Heart left ventricle (tissue), 16 donors: ENCODE measurements at regions not wholly inside any gene's neighbourhood (a gene's known extent, or its start where the extent isn't known, plus 50 kb on each side); places are given as distances from the start of the nearest gene placed in this dataset.

ENCODE experiments used
- ATAC-seq, 4 donors: fragments of 200-7000 bp; cut with Tn5 transposase; one replicate each; pipeline ENCODE4 v1.9.1; 2020 to 2022; ENCODE audit warnings: moderate library complexity in 4 of 4, mild to moderate bottlenecking in 3 of 4, moderate number of reproducible peaks in 1 of 4
- DNase-seq, 5 donors: peaks; one replicate each; pipeline ENCODE4 v3.0.0-alpha.2; 2020
- H3K27ac ChIP-seq, 12 donors: fragments of 200-600 bp; sonication (generic) in 4 of 12; one replicate each; pipeline versions ENCODE4 v1.5.0 to v1.8.0; 2016 to 2022; ENCODE audit warnings: mild to moderate bottlenecking in 2 of 12
- H3K27me3 ChIP-seq, 9 donors: fragments of 200-600 bp; sonication (generic) in 2 of 9; one replicate each; pipeline versions ENCODE4 v1.5.1 to v1.8.0; 2016 to 2022; ENCODE audit warnings: mild to moderate bottlenecking in 3 of 9
- H3K36me3 ChIP-seq, 9 donors: fragments of 200-600 bp; sonication (generic) in 2 of 9; one replicate each; pipeline versions ENCODE4 v1.5.0 to v1.8.0; 2018 to 2022; ENCODE audit warnings: mild to moderate bottlenecking in 2 of 9
- H3K4me1 ChIP-seq, 12 donors: fragments of 200-600 bp; sonication (generic) in 4 of 12; one replicate each; pipeline versions ENCODE4 v1.5.0 to v1.8.0; 2016 to 2022; ENCODE audit warnings: mild to moderate bottlenecking in 3 of 12
- H3K4me3 ChIP-seq, 12 donors: fragments of 200-600 bp; sonication (generic) in 4 of 12; one replicate each; pipeline versions ENCODE4 v1.5.0 to v1.8.0; 2017 to 2022; ENCODE audit warnings: mild to moderate bottlenecking in 9 of 12, moderate library complexity in 4 of 12
- H3K9me3 ChIP-seq, 12 donors: fragments of 200-600 bp; sonication (generic) in 4 of 12; one replicate each; pipeline versions ENCODE4 v1.5.0 to v1.8.0; 2016 to 2022; ENCODE audit warnings: mild to moderate bottlenecking in 1 of 12
- CTCF ChIP-seq, 12 donors: fragments of 200-600 bp; sonication (generic) in 4 of 12; IDR thresholded peaks; one replicate each; pipeline versions ENCODE4 v1.5.0 to v1.8.0; 2018 to 2022; ENCODE audit warnings: antibody characterized with exemption in 12 of 12, mild to moderate bottlenecking in 5 of 12
- POLR2A ChIP-seq, 2 donors: fragments of 450-650 bp; IDR thresholded peaks; one replicate each; pipeline ENCODE4 v1.6.1; 2017; ENCODE audit warnings: antibody characterized with exemption in 2 of 2, mild to moderate bottlenecking in 2 of 2, moderate library complexity in 2 of 2
- WGBS, 4 donors: extraction: QIAGEN DNeasy Blood & Tissue Kit in 2 of 4; methylation state at CpG; one replicate each; pipeline versions ENCODE4 v1.1.5 to v1.1.7; 2013 to 2018; 5-methylcytosine and 5-hydroxymethylcytosine counted together
- intact Hi-C, 10 donors: fragments of 100-400 bp; cut with DNase I; formaldehyde crosslinking; loops; one replicate each; pipeline versions ENCODE4 v1.11.1 to v1.14.2; 2022
- donor health status: ischemic (EF 13 %, LVEDD 7.1; RV severe dilation, severe dysfunction).
- donor health status: healthy with polysubstance abuse.
- donor health status: DM: no; HTN: yes; CAD: no.
- donor health status: DM: no; HTN: no; CAD: no.
- donor health status: ischemic (EF 25% LVEDD 6.9; RV normal size, moderate dysfunction).
- donor health status: ischemic (EF 25% LVEDD 5.7; RV mildly dilated, moderate dysfunction).
- donor health status: healthy.
- donor health status: DM: yes; HTN: yes; CAD: no.
- donor health status: ischemic (EF 35%, LVEDD 5.7; RV mildly dilated, moderate dysfunction).
- donor health status: nonischemic (EF 11% LVEDD 7.7; RV severe dilation, severe dysfunction).
- donor health status: DM: yes; HTN: yes; CAD: no.
- donor health status: PGD.
- donor health status: ischemic (EF 29% LVEDD 5.4; RV normal size, mild dysfunction).
- donor health status: nonischemic (EF 23%, LVEDD 6.1; RV moderate dilation, normal function).

- H3K27me3 ChIP-seq = peaks cover 0 to 12% (median 0%) of the 10 kb centered on the region in 9 donors
- ATAC-seq (no peak), DNase-seq (peak in 1 of 5 donors; percentile 9)
- 80 to 89% (median 84%) methylated on average over 10 of the region's 10 CpGs for WGBS, 4 donors
- no peak overlapping the region for H3K4me3 ChIP-seq
- H3K4me1 ChIP-seq = no peaks in the 10 kb centered on the region
- TF ChIP-seq CTCF (IDR thresholded peaks at IDR 0.05) = no peak
- no peak for TF ChIP-seq POLR2A (IDR thresholded peaks at IDR 0.05)
- intact Hi-C loops = no loop called here
- no peaks in the 10 kb centered on the region for H3K36me3 ChIP-seq
- no peak overlapping the region for H3K27ac ChIP-seq
- H3K9me3 ChIP-seq = peaks cover 0 to 10% (median 0%) of the 10 kb centered on the region in 12 donors
Measured at GRCh38 chr1:30046751-30047150, 676.6 kb downstream of the MATN1 start.

- H3K27ac ChIP-seq = no peak overlapping the region
- peaks cover 0 to 7% (median 0%) of the 10 kb centered on the region in 9 donors for H3K27me3 ChIP-seq
- no peaks in the 10 kb centered on the region for H3K4me1 ChIP-seq
- no peak overlapping the region for H3K4me3 ChIP-seq
- peaks cover 0 to 10% (median 0%) of the 10 kb centered on the region in 12 donors for H3K9me3 ChIP-seq
- no peak for TF ChIP-seq CTCF (IDR thresholded peaks at IDR 0.05)
- no peak for TF ChIP-seq POLR2A (IDR thresholded peaks at IDR 0.05)
- DNase-seq = no peak
- H3K36me3 ChIP-seq = no peaks in the 10 kb centered on the region
- intact Hi-C loops = no loop called here
- ATAC-seq = no peak
- 82 to 93% (median 86%) methylated on average over 4 of the region's 4 CpGs for WGBS, 4 donors
Measured at GRCh38 chr1:30045304-30046090, 677.9 kb downstream of the MATN1 start.

- no peak for TF ChIP-seq CTCF (IDR thresholded peaks at IDR 0.05)
- TF ChIP-seq POLR2A (IDR thresholded peaks at IDR 0.05) = no peak
- WGBS, 4 donors = 85 to 100% (median 96%) methylated on average over 2 of the region's 2 CpGs
- H3K27me3 ChIP-seq = peaks cover 0 to 5% (median 0%) of the 10 kb centered on the region in 9 donors
- no peak overlapping the region for H3K4me3 ChIP-seq
- H3K4me1 ChIP-seq = no peaks in the 10 kb centered on the region
- ATAC-seq (no peak), DNase-seq (no peak)
- peaks cover 0 to 10% (median 0%) of the 10 kb centered on the region in 12 donors for H3K9me3 ChIP-seq
- H3K36me3 ChIP-seq = no peaks in the 10 kb centered on the region
- intact Hi-C loops = no loop called here
- H3K27ac ChIP-seq = no peak overlapping the region
Measured at GRCh38 chr1:30044656-30045144, 678.7 kb downstream of the MATN1 start.

GRCh38 chr1:30043731-30044408 lies 679.5 kb downstream of the MATN1 start:
- ATAC-seq (no peak), DNase-seq (no peak)
- no peak for TF ChIP-seq POLR2A (IDR thresholded peaks at IDR 0.05)
- TF ChIP-seq CTCF (IDR thresholded peaks at IDR 0.05) = no peak
- Histone ChIP-seq H3K36me3 (no peaks in the 10 kb centered on the region), H3K4me3 (no peak overlapping the region), H3K9me3 (peaks cover 0 to 10% (median 0%) of the 10 kb centered on the region in 12 donors), H3K27me3 (peaks cover 0 to 5% (median 0%) of the 10 kb centered on the region in 9 donors), H3K4me1 (no peaks in the 10 kb centered on the region), H3K27ac (no peak overlapping the region)
- intact Hi-C loops = no loop called here
- 67 to 100% (median 81%) methylated on average over 1 of the region's 1 CpG for WGBS, 4 donors
